ENCODE measurements at regions not wholly inside any gene's neighbourhood (a gene's known extent, or its start where the extent isn't known, plus 50 kb on each side); places are given as distances from the start of the nearest gene placed in this dataset.
A peak's percentile ranks its signal among the peaks of the same experiment; 100 is the strongest.

- TF ChIP-seq KLF8 (tag by site-specific recombination; IDR thresholded peaks at IDR 0.05): no peak
- TF ChIP-seq, protein P1, sequence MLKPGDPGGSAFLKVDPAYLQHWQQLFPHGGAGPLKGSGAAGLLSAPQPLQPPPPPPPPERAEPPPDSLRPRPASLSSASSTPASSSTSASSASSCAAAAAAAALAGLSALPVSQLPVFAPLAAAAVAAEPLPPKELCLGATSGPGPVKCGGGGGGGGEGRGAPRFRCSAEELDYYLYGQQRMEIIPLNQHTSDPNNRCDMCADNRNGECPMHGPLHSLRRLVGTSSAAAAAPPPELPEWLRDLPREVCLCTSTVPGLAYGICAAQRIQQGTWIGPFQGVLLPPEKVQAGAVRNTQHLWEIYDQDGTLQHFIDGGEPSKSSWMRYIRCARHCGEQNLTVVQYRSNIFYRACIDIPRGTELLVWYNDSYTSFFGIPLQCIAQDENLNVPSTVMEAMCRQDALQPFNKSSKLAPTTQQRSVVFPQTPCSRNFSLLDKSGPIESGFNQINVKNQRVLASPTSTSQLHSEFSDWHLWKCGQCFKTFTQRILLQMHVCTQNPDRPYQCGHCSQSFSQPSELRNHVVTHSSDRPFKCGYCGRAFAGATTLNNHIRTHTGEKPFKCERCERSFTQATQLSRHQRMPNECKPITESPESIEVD (tag by site-specific recombination; IDR thresholded peaks at IDR 0.05): no peak
- TF ChIP-seq ZNF560 (tag by site-specific recombination; IDR thresholded peaks at IDR 0.05; ENCODE audit: borderline replicate concordance): no peak
- TF ChIP-seq ZNF624 (tag by site-specific recombination; IDR thresholded peaks at IDR 0.05): no peak
- no peak for TF ChIP-seq ZNF23 (tag by site-specific recombination; IDR thresholded peaks at IDR 0.05; ENCODE audit: borderline replicate concordance)
- TF ChIP-seq, protein P2, sequence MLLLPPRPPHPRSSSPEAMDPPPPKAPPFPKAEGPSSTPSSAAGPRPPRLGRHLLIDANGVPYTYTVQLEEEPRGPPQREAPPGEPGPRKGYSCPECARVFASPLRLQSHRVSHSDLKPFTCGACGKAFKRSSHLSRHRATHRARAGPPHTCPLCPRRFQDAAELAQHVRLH (tag by site-specific recombination; IDR thresholded peaks at IDR 0.05): no peak
- TF ChIP-seq ZIC2 (tag by site-specific recombination; IDR thresholded peaks at IDR 0.05): no peak
- no peak for TF ChIP-seq ZNF266 (tag by site-specific recombination; IDR thresholded peaks at IDR 0.05; ENCODE audit: low read depth)
These were observed 103.2 kb upstream of the VRK1 start (continued) for GRCh38 chr14:96693987-96694386.

DNA sequence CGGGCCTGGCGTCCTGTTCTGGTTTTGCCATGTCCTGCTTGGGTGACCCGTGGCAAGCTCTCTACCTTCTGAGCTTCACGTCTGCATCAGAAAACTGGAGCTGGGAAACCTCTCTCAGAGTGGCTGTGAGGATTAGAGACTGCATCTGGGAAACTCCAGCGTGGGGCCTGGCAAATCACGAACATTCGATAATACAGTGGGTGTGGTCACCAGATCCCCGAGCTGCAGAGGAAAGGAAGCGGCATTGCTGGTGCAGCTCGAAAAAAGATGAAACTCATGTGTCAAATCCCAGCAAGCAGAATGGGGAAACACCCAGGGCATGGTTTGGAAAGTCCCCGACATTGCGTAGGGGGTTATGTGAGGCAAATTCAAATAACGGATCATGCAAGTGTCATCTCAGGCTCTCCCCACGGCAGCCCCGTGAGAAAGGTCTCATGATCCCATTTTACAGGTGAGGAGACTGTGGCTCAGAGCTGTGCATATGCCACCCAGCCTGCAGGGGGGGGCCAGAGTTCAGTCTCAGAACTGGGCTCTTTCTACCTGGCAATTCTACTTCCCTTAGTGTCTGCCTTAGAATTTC is 98.1 kb upstream of the VRK1 start:
- Histone ChIP-seq H3K9me3 (ENCODE audit: control insufficient read depth, insufficient read depth, low read depth, low read length) (no peaks in the 10 kb centered on the region), H3K36me3 (ENCODE audit: control insufficient read depth in 2 of 2, insufficient read depth in 1 of 2, low read length in 2 of 2) (no peaks in the 10 kb centered on the region), H3K4me1 (ENCODE audit: control insufficient read depth, insufficient read depth, low read length) (no peaks in the 10 kb centered on the region), H3K27ac (ENCODE audit: extremely low read depth, low read depth, low read length) (no peak overlapping the region), H3K4me3 (ENCODE audit: low read depth, low read length) (no peak overlapping the region)
- POLR2A ChIA-PET: no interaction called here
- no peak for TF ChIP-seq ZNF596 (tag by site-specific recombination; IDR thresholded peaks at IDR 0.05)
- no peak for TF ChIP-seq PRDM1 (tag by site-specific recombination; IDR thresholded peaks at IDR 0.05)
- TF ChIP-seq ZFP69B (tag by site-specific recombination; IDR thresholded peaks at IDR 0.05): no peak
- TF ChIP-seq INSM2 (tag by site-specific recombination; IDR thresholded peaks at IDR 0.05): no peak
- TF ChIP-seq, protein P3, sequence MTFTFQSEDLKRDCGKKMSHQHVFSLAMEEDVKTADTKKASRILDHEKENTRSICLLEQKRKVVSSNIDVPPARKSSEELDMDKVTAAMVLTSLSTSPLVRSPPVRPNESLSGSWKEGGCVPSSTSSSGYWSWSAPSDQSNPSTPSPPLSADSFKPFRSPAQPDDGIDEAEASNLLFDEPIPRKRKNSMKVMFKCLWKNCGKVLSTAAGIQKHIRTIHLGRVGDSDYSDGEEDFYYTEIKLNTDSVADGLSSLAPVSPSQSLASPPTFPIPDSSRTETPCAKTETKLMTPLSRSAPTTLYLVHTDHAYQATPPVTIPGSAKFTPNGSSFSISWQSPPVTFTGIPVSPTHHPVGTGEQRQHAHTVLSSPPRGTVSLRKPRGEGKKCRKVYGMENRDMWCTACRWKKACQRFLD (tag by site-specific recombination; IDR thresholded peaks at IDR 0.05): no peak
- TF ChIP-seq ZNF843 (tag by site-specific recombination; IDR thresholded peaks at IDR 0.05): no peak
- TF ChIP-seq MYNN (tag by site-specific recombination; IDR thresholded peaks at IDR 0.05; ENCODE audit: borderline replicate concordance): no peak
- TF ChIP-seq ZNF175 (tag by site-specific recombination; IDR thresholded peaks at IDR 0.05): no peak
- CTCF ChIA-PET: interaction anchor here (0.7 to 1.2 kb wide), 2 partner anchors 41 to 1950 kb away, joined by 3 read pairs; no protein-coding TSS in a partner anchor

DNA sequence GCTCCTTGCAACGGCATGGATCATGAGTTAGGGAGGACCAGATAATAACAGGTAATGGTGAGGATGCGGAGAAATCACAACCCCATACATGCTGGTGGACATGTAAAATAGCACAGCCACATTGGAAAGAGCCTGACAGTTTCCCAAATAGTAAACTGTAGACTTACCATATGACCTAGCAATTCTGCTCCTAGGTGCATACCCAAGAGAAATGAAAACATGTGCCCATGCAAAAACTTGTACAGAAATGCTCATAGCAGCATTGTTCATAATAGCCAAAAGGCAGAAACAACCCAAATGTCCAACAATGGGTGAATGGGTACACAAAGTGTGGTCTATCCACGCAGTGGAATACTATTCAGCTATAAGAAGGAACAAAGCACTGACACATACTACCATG is 97.5 kb upstream of the VRK1 start:
- POLR2A ChIA-PET: no interaction called here
- no peaks in the 10 kb centered on the region for H3K36me3 ChIP-seq (ENCODE audit: control insufficient read depth in 2 of 2, insufficient read depth in 1 of 2, low read length in 2 of 2)
- CTCF ChIA-PET: interaction anchor here (1.2 kb wide), 1 partner anchor 41 kb away, joined by 3 read pairs; no protein-coding TSS in a partner anchor
- H3K27ac ChIP-seq (ENCODE audit: extremely low read depth, low read depth, low read length): no peak overlapping the region
- H3K9me3 ChIP-seq (ENCODE audit: control insufficient read depth, insufficient read depth, low read depth, low read length): no peaks in the 10 kb centered on the region
- peak; percentile 95 for TF ChIP-seq ZNF140 (tag by site-specific recombination; IDR thresholded peaks at IDR 0.05)
- TF ChIP-seq, protein P4, sequence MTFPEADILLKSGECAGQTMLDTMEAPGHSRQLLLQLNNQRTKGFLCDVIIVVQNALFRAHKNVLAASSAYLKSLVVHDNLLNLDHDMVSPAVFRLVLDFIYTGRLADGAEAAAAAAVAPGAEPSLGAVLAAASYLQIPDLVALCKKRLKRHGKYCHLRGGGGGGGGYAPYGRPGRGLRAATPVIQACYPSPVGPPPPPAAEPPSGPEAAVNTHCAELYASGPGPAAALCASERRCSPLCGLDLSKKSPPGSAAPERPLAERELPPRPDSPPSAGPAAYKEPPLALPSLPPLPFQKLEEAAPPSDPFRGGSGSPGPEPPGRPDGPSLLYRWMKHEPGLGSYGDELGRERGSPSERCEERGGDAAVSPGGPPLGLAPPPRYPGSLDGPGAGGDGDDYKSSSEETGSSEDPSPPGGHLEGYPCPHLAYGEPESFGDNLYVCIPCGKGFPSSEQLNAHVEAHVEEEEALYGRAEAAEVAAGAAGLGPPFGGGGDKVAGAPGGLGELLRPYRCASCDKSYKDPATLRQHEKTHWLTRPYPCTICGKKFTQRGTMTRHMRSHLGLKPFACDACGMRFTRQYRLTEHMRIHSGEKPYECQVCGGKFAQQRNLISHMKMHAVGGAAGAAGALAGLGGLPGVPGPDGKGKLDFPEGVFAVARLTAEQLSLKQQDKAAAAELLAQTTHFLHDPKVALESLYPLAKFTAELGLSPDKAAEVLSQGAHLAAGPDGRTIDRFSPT (tag by site-specific recombination; IDR thresholded peaks at IDR 0.05): no peak
- no peak overlapping the region for H3K4me3 ChIP-seq (ENCODE audit: low read depth, low read length)
- no peaks in the 10 kb centered on the region for H3K4me1 ChIP-seq (ENCODE audit: control insufficient read depth, insufficient read depth, low read length)
